H9 (cell line): ENCODE measurements at regions not wholly inside any gene's neighbourhood (a gene's known extent, or its start where the extent isn't known, plus 50 kb on each side); places are given as distances from the start of the nearest gene placed in this dataset.

Experiments
- DNase-seq: peaks from one replicate; pipeline ENCODE4 v3.0.0-alpha.2; 2017
- H2AFZ ChIP-seq: one replicate; pipeline ENCODE4 v1.6.1; 2013; ENCODE audit warnings: mild to moderate bottlenecking, low read length, control low read depth, moderate library complexity
- H2AK5ac ChIP-seq: 2 replicates; pipeline ENCODE4 v1.6.1; 2013; ENCODE audit warnings: low read length, control low read depth, mixed read lengths; ENCODE audit not compliant: insufficient read length
- H2BK120ac ChIP-seq: one replicate; pipeline ENCODE4 v1.6.1; 2013; ENCODE audit warnings: low read depth, mild to moderate bottlenecking, low read length, control low read depth, inconsistent platforms; ENCODE audit not compliant: poor library complexity, severe bottlenecking
- H2BK12ac ChIP-seq: 2 replicates; pipeline ENCODE4 v1.6.1; 2013; ENCODE audit warnings: low read length, control low read depth, mixed read lengths, low read depth; ENCODE audit not compliant: insufficient read length
- H2BK15ac ChIP-seq: 2 replicates; pipeline ENCODE4 v1.6.1; 2013; ENCODE audit warnings: low read depth, low read length, control low read depth
- H2BK20ac ChIP-seq: one replicate; pipeline ENCODE4 v1.6.1; 2013; ENCODE audit warnings: low read depth, mild to moderate bottlenecking, low read length, control low read depth, inconsistent platforms; ENCODE audit not compliant: poor library complexity, severe bottlenecking
- H2BK5ac ChIP-seq: 2 replicates; pipeline ENCODE4 v1.6.1; 2013; ENCODE audit warnings: low read length, control low read depth, mixed read lengths; ENCODE audit not compliant: insufficient read length
- H3K14ac ChIP-seq: 2 replicates; pipeline ENCODE4 v1.6.1; 2013; ENCODE audit warnings: low read length, control low read depth; ENCODE audit not compliant: insufficient read depth
- H3K18ac ChIP-seq: 2 replicates; pipeline ENCODE4 v1.6.1; 2013; ENCODE audit warnings: low read depth, mild to moderate bottlenecking, mixed read lengths, low read length, control low read depth; ENCODE audit not compliant: insufficient read length
- H3K23ac ChIP-seq: 2 replicates; pipeline ENCODE4 v1.6.1; 2013; ENCODE audit warnings: low read length, control low read depth, mixed read lengths, low read depth; ENCODE audit not compliant: insufficient read length
- H3K23me2 ChIP-seq: 2 replicates; pipeline ENCODE4 v1.6.1; 2013; ENCODE audit warnings: low read depth, mild to moderate bottlenecking, mixed read lengths, low read length, control low read depth; ENCODE audit not compliant: insufficient read length, poor library complexity, severe bottlenecking
- H3K27ac ChIP-seq: 2 replicates; pipeline ENCODE4 v1.5.1; 2013; ENCODE audit warnings: low read length, control low read depth, mixed read lengths, low read depth; ENCODE audit not compliant: insufficient read length
- H3K27me3 ChIP-seq: 2 replicates; pipeline ENCODE4 v1.6.1; 2013; ENCODE audit warnings: low read length, control low read depth, inconsistent platforms; ENCODE audit not compliant: insufficient read depth
- H3K4ac ChIP-seq: 2 replicates; pipeline ENCODE4 v1.6.1; 2013; ENCODE audit warnings: low read depth, mild to moderate bottlenecking, control low read depth, inconsistent platforms, low read length, moderate library complexity
- H3K4me1 ChIP-seq: 2 replicates; pipeline ENCODE4 v1.6.1; 2013; ENCODE audit warnings: low read length, control low read depth, inconsistent platforms; ENCODE audit not compliant: insufficient read depth
- H3K4me2 ChIP-seq: 2 replicates; pipeline ENCODE4 v1.6.1; 2013; ENCODE audit warnings: low read length, control low read depth, mixed read lengths; ENCODE audit not compliant: insufficient read length, insufficient read depth
- H3K56ac ChIP-seq: 2 replicates; pipeline ENCODE4 v1.6.1; 2013; ENCODE audit warnings: low read depth, mild to moderate bottlenecking, mixed read lengths, low read length, control low read depth; ENCODE audit not compliant: insufficient read length
- H3K79me1 ChIP-seq: 2 replicates; pipeline ENCODE4 v1.6.1; 2013; ENCODE audit warnings: low read depth, mild to moderate bottlenecking, moderate library complexity, low read length, control low read depth, inconsistent platforms; ENCODE audit not compliant: insufficient read depth, poor library complexity, severe bottlenecking
- H3K79me2 ChIP-seq: 2 replicates; pipeline ENCODE4 v1.6.1; 2013; ENCODE audit warnings: low read length, control low read depth, inconsistent platforms; ENCODE audit not compliant: insufficient read depth
- H3K9ac ChIP-seq: 2 replicates; pipeline ENCODE4 v1.6.1; 2013; ENCODE audit warnings: low read length, control low read depth, mixed read lengths; ENCODE audit not compliant: insufficient read length; ENCODE audit errors: extremely low read depth
- H3K9me3 ChIP-seq: one replicate; pipeline ENCODE4 v1.6.1; 2013; ENCODE audit warnings: low read depth, low read length, inconsistent platforms; ENCODE audit not compliant: control insufficient read depth
- H3T11ph ChIP-seq: one replicate; pipeline ENCODE4 v1.6.1; 2013; ENCODE audit warnings: mild to moderate bottlenecking, low read length, control low read depth, inconsistent platforms
- H4K20me1 ChIP-seq: one replicate; pipeline ENCODE4 v1.6.1; 2013; ENCODE audit not compliant: control insufficient read depth, insufficient read length, insufficient read depth
- H4K5ac ChIP-seq: 2 replicates; pipeline ENCODE4 v1.6.1; 2013; ENCODE audit warnings: low read depth, mild to moderate bottlenecking, mixed read lengths, low read length, control low read depth; ENCODE audit not compliant: insufficient read length
- H4K8ac ChIP-seq: replicated peaks from 2 replicates; pipeline ENCODE4 v1.6.1; 2013; ENCODE audit warnings: low read length, control low read depth, mixed read lengths, low read depth; ENCODE audit not compliant: insufficient read length
- H4K91ac ChIP-seq: 2 replicates; pipeline ENCODE4 v1.6.1; 2013; ENCODE audit warnings: low read depth, mild to moderate bottlenecking, moderate library complexity, mixed read lengths, low read length, control low read depth; ENCODE audit not compliant: insufficient read length
- H3K27ac Mint-ChIP-seq, 3 experiments: 2 replicates in 2 of 3; 3 replicates in 1 of 3; pipeline ENCODE4 v1.8.0; 2020 to 2021; ENCODE audit warnings: mixed read lengths in 3 of 3, mild to moderate bottlenecking in 1 of 3, moderate library complexity in 1 of 3
- H3K27me3 Mint-ChIP-seq: 2 replicates; pipeline ENCODE4 v1.8.0; 2021; ENCODE audit warnings: low read depth, mild to moderate bottlenecking, moderate library complexity, mixed read lengths
- H3K36me3 Mint-ChIP-seq, 3 experiments: 2 replicates in 2 of 3; 3 replicates in 1 of 3; pipeline ENCODE4 v1.8.0; 2020 to 2021; ENCODE audit warnings: low read depth in 3 of 3, mixed read lengths in 3 of 3; ENCODE audit not compliant: insufficient read depth in 1 of 3
- H3K4me1 Mint-ChIP-seq, 2 experiments: 2 replicates each; pipeline ENCODE4 v1.8.0; 2020; ENCODE audit warnings: mixed read lengths in 2 of 2
- H3K4me3 Mint-ChIP-seq, 2 experiments: 2 replicates in 1 of 2; 3 replicates in 1 of 2; pipeline ENCODE4 v1.8.0; 2020 to 2021; ENCODE audit warnings: mild to moderate bottlenecking in 2 of 2, mixed read lengths in 2 of 2, moderate library complexity in 1 of 2
- H3K9me3 Mint-ChIP-seq, 2 experiments: 2 replicates in 1 of 2; 3 replicates in 1 of 2; pipeline ENCODE4 v1.8.0; 2020; ENCODE audit warnings: mild to moderate bottlenecking in 2 of 2, mixed read lengths in 2 of 2, moderate library complexity in 1 of 2
- CTCF ChIP-seq: fragments of 200-600 bp; sonication (generic); conservative IDR thresholded peaks from 3 replicates; pipeline ENCODE4 v1.8.0; 2021; ENCODE audit warnings: antibody characterized with exemption, mild to moderate bottlenecking
- WGBS: extraction: QIAGEN DNeasy Blood & Tissue Kit; methylation state at CpG from one replicate; pipeline ENCODE4 v1.1.7; 2013; ENCODE audit warnings: missing lambda C conversion rate, low lambda C conversion rate, mixed read lengths; ENCODE audit not compliant: insufficient read length; ENCODE audit errors: extremely low coverage; 5-methylcytosine and 5-hydroxymethylcytosine counted together

- Histone ChIP-seq H2BK15ac (no peak overlapping the region), H3K79me1 (no peaks in the 10 kb centered on the region), H3K9ac (peak overlapping the region; percentile 30), H3K9me3 (no peaks in the 10 kb centered on the region), H3K27me3 (no peaks in the 10 kb centered on the region), H2BK120ac (no peak overlapping the region), H3K27ac (no peak overlapping the region), H2AK5ac (no peak overlapping the region), H3K4me1 (peaks cover 17% of the 10 kb centered on the region; the same call in 1 of the 2 replicates), H4K8ac (no peak overlapping the region), H3T11ph (no peak overlapping the region), H2BK5ac (no peak overlapping the region), H4K20me1 (no peaks in the 10 kb centered on the region), H3K18ac (peak overlapping the region; percentile 43), H3K79me2 (no peaks in the 10 kb centered on the region), H3K14ac (0 out of 2 replicates have a peak overlapping the region, but pooled peaks have one; percentile 23), H4K5ac (no peak overlapping the region), H2BK12ac (peak overlapping the region; percentile 54), H2BK20ac (no peak overlapping the region), H3K56ac (no peak overlapping the region), H3K4ac (no peak overlapping the region), H3K4me2 (peak overlapping the region; percentile 69), H2AFZ (no peak overlapping the region), H3K23ac (no peak overlapping the region), H3K23me2 (peaks cover 18% of the 10 kb centered on the region), H4K91ac (no peak overlapping the region)
- Mint-ChIP-seq H3K4me3 (peak overlapping the region; percentile 72 to 79), H3K27me3 (peaks cover 6% of the 10 kb centered on the region), H3K36me3 (peaks cover 0 to 7% (median 4%) of the 10 kb centered on the region in 3 experiments; a peak in 3 of 7 replicates), H3K27ac (peak overlapping the region; percentile 4 to 97 (median 92); a peak in 6 of 7 replicates), H3K4me1 (peaks cover 54 to 57% of the 10 kb centered on the region in 2 experiments), H3K9me3 (peaks cover 0 to 2% of the 10 kb centered on the region in 2 experiments; a peak in 3 of 5 replicates)
- WGBS: no CpG with 5 or more reads among the region's 6 CpGs
- no peak for TF ChIP-seq CTCF
- no peak for DNase-seq
Observed at GRCh38 chr21:34201481-34201858, 128.1 kb downstream of the MRPS6 start.
